NCI-H1436 (cell line): ENCODE measurements at regions not wholly inside any gene's neighbourhood (a gene's known extent, or its start where the extent isn't known, plus 50 kb on each side); places are given as distances from the start of the nearest gene placed in this dataset.
A peak's percentile ranks its signal among the peaks of the same experiment; 100 is the strongest.

ENCODE experiments used
- DNase-seq: peaks from one replicate; lab custom pipeline; 2025; lab: John Stamatoyannopoulos, UW

DNA sequence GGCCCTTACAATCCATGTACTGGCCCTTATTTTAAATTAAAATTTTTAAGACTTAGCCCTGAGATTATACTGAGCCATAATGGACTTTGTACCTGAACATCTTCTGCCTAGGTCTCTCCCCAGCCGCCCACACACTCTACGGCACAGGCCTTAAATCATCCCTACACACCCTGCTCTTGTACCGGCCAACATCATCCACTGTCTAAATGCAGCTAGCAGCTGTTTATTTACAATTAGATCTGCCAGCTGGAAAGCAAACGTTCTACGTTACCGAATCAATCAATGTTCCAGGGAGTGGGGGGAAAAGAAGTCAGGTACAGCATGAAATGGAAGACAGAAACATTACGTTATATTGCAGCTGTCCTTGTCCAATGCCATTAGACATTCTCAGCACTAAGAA lies 88.4 kb upstream of the GRAMD2B start:
- no peak for DNase-seq

DNA sequence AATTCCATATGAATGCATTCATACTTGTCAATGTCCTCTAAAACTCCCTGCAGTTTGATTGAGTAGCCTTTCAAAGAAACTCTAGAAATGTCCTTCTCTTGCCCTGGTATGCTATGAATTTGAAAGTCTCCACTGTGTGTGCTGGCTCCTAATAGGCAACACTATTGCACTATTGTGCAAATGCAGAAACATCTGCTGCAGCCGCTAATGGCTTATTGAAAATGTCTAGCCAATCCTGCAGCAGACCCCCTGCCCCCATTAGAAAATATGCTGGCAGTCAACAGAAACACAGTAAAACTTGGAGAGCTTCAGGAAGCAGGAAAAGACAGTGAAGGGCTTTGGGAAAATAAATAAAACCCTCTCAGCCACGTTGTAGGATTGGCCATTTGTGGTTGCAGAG lies 87.3 kb upstream of the GRAMD2B start:
- DNase-seq = no peak

DNA sequence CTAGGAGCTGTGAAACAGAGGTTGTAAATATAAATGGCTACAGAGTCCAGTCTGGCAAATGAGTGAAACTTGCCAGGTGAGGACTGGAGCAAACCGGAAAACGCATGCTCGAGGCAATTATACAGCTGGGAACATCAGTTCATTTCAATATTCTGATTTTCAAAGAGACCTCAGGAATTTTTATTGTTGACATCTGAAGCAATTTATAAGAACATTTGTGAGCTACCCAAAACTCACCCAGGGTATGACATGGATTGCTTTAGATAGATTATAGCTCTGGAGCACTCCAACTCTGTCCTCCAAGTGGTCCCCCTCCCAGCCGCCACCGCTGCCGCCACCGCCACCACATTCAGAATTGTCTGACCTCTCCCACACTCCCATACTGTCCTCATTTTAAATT lies 84.6 kb upstream of the GRAMD2B start:
- no peak for DNase-seq

DNA sequence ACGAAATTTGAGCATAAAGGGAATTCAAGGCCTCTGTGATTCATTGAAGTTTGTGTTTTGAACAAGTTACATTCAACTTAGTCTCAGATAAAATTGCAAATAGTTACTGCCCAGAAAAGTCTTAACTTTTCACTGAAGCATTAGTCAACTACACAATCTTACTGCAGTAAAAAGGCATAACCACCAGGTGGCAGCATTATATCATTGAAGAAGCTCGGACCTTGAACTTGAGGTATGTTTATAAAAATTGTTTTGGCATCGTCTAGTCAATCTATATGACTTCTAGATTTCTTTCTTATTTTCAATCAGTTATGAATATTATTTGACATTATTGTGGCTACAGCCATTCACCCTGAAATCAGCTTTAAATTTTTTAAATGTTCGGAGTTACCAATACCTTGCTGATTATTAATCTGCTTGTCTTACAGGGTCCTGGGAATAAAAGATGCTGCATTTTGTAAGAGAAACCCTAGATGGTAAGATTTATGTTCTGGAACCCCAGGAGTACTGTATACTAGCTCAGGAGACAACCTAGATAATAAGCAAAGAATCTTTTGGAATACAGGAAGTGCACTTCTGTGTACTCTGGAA lies 83.9 kb upstream of the GRAMD2B start:
- DNase-seq = peak; percentile 50

DNA sequence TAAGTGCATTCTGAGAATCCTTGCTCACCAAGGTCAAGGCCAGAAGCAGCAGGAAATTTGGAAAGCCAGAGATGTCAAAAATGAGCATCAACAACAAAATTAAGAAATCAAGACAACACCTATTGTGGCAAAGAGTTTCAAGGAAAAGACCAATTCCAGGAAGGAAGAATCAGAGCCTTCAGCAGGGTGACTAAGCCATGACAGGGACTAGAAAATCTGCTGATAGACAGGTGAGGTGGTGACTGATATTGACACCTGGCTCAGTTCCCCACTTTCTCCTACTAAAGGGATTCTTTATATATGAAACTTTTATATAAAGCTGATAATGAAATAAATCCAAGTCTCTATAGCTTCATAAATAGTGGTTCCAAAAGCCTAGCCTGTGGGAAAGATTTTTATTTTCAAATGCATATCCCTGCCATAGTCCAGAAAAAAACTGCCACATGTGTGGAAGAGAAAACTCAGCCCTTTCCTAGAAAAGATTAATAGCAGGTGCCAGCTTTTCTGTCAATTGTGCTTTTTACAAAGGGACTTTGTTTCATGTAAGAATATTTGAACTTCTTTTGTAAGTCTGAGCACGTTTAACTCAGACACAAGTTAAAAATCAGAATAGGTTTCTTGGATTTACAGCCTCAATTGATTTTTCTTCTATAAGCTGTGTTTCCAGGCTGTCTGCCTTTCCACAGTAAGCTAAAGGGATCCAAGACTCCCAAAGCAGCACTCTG lies 81.1 kb upstream of the GRAMD2B start:
- no peak for DNase-seq

DNA sequence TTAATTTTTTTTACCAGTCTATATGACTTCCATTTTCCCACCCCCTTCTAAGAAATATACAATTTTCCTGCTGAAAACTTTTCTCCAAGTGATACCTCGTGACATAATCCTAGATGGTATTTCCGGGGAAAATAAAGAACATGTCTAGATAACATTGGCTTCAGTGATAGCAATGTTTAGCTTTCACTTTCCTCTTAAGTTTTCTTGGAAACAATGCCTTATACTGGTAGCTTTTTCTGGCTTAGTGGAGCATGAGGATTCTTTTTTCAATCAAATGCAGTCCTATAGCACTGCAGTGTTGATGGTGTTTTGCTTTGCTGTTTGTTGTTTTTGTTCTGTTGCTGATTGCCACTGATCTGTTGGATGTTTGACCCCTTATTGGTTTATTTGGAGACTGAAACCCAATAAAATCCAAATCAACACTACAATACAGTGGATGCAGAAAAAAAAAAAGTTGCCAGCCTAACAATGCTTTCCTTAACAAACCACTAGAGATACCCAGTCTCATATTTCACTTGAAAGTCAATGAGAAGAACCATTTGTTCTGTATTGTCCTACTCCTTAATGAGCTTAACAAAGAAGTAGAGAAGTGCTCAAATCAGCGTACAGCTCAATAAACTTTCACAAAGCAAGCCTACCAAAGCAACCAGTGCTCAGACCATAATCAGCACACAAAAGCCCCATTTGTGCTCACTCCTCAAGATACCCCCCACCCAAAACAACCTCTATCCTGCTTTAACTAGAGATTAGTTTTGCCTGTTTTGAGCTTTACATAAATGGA lies 74.2 kb upstream of the GRAMD2B start:
- no peak for DNase-seq

DNA sequence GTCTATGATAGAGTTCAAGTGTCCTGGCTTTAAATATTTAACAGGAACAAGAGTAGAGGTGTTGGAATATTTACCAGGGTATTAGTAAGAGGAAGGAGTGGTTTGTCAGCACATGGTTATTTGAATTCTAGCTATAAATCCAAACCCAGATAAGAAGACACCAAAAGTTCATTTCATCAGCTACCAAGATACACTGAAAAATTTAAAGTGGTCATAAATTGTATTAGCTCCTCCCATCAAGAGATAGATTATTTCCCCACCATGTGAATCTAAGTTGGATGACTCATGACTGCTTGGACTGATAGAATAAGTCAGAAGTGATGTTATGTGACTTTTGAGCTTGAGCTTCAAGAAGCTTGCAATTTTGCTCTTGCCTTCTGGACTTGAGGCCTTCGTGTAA lies 72.1 kb upstream of the GRAMD2B start:
- no peak for DNase-seq

DNA sequence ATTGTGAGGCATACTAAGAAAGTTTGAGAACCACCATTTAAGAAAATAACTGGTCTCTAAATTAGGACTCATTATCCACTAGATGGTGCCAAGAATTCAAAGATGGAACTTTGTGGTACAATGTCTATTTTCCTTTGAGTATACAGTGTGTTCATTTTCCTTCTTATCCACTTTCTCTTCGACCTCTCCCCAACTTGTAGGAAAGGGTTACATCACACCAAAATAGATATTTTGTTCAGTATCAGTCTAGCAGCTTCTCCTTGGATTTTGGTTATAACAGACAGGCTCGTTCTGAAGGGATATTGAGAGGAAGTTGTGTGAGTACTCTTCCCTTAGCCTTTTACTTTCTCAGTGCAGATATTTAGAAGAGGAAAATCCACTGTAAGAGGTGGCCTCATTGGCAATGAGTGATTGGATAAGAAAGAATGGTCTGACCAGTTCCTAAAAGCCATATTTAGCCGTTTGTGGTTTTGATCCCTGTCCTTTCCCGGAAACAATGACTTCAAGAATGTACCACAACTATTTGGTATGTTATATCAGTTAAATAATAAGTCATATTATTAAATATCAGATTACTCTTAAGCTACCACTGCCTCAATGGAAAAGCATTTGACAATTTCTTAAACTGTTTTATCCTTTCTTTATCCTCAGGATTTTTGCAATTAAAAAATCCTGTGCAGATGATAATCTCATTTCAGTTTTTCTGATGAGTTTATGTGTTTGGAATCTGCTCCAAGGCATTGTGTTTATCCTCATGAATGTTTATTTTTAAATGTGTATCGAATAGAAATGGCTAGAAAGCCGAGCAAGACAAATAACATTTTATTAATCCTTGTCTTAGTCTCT lies 69.0 kb upstream of the GRAMD2B start:
- no peak for DNase-seq

DNA sequence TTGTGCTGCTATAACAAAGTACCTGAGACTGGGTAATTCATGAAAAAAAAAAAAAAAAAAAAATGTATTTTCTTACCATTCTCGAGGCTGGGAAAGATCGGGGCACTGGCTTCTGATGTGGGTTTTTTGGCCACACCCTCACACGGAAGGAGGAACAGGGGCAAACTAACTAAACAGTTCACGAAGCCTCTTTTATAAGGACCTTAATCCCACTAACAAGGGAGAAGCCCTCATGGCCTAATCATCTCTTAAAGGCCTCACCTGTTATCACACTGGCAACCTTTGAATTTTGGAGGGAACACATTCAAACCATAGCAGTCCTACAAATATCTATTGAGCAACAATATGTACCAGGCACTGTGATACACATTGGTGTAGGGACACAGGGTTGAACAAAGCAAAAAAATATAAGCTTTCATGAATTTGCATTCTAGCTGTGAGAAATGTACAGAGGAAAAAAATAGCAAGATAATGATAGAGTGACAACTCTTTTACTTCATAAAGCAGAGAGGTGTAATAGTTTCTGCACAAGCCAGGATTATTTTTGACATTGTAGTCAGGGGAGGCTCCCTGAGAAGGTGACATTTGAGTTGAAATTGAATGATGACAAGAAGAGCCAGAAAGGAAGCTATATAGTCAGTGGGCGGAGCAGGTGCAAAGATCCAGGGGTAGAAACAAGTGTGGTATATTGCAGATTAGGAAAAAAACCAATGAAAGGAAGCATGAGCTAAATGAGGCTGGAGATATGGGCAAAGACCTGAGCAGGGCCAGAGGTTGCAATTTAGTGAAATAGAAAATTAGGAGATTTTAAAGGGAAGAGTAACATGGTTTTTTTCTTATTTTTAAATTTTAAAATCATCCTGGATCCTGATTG lies 68.1 kb upstream of the GRAMD2B start:
- no peak for DNase-seq

DNA sequence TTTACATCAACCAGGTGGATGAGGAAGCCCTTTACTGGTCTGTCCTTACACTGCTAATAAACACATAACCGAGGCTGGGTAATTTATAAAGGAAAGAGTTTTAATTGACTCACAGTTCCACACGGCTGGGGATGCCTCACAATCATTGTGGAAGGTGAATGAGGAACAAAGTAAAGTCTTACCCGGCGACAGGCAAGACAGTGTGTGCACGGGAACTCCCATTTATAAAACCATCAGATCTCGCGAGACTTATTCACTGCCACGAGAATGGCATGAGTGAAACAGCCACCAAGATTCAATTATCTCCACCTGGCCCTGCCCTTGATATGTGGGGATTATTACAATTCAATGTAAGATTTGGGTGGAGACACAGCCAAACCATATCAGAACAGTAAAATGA lies 67.3 kb upstream of the GRAMD2B start:
- no peak for DNase-seq

DNA sequence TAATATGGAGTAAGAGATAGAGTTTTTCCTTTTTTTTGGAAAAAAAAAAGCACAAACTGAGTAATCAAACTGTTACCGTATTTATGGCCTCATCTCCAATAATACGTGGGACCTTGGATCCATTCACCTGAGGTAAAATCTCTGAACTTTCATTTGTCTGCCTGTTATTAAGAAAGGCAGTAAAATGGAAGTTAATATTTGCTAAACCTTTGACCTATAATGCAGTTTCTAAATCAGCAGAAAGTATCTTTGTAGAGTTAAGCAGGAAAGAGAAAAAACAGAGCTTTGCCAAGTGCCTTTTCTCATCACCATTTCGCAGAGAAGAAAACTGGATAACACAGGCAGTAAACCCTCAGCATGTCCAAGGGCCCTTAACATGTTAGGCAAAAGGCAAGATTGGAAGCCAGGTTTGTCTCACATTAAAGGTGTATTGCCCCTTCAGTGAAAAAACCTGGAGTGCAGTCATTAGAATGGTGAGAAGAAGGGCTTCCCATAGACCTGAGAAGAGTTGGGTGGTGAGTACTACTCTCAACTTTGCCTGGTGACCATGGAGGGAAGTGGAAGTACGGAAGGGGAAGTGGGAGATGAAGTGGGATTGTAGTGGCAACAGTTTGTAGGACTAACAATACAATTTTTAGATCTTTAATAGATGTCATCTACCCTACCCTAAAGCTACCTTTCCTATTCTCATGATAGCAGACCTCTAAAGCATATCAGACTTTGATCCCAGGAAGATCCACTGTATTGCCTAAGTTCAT lies 65.4 kb upstream of the GRAMD2B start:
- DNase-seq = no peak

DNA sequence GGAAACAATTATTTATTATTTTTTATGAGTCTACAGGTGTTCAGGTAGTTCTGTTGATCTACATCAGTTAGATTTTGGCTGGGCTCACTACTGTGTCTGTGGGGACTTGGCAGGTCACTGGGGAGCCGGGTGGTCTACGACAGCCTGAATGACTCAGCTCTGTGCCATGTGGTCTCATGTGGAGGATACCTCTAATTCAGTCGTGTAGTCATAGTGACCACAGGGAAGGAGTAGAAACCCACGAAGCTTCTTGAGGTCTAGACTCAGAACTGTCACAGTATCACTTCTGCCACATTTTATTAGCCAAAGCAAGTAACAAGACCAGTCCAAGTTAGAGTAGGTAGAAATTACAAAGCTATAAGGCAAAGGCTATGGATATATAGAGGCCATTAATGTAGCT lies 64.7 kb upstream of the GRAMD2B start:
- no peak for DNase-seq

DNA sequence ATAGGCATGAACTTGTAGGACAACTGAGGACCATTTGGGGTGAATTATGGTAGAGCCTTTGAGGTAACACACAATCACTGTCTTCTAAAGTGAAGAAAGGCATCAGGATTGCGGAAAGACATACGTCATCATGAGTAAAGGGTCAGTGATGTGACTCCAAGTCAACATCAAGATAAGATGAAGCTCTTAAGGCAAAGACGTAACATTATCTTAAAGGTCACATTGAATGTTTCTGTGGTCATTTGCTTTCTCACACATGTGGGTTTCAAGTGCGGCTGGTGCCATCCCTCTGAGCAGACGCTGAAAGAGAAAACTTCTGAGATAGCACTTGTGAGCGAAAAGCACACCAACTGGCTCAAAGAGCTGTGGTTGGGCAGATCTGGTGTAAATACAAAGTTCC lies 63.3 kb upstream of the GRAMD2B start:
- no peak for DNase-seq

DNA sequence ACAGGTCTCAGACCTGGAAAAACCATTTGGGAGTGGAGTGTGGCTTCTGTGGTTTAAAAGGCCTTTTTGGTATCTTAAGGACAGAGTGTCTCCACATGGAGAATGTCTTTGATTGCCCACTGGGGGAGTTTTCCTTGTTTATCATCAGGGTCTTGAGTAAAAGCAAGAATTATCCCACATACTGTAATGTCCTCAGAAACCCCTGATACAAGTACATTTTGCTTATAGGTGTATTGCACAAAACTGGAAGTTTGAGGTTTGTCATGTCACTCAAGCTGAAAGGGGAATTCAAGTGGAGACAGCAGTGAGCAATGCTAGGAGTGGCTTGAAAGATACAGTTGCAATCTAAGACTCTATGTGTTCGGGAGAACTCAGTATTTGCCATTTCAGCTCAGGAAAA lies 62.7 kb upstream of the GRAMD2B start:
- DNase-seq = no peak

DNA sequence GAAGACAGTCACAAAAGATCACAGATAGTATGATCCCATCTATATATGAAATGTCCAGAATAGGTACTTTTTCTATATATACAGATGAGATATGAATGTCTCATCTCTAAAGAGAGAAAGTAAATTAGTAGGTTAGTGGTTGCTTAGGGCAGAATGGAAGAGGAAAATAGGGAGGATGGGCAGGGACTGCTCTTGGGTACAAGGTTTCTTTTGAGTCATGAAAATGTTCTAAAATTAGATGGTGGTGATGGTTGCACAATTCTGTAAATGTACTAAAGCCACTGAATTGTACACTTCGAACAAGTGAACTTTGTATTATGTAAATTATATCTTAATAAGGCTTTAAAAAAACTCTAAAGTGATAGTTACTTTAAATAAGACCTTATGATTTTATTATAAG lies 59.6 kb upstream of the GRAMD2B start:
- no peak for DNase-seq

DNA sequence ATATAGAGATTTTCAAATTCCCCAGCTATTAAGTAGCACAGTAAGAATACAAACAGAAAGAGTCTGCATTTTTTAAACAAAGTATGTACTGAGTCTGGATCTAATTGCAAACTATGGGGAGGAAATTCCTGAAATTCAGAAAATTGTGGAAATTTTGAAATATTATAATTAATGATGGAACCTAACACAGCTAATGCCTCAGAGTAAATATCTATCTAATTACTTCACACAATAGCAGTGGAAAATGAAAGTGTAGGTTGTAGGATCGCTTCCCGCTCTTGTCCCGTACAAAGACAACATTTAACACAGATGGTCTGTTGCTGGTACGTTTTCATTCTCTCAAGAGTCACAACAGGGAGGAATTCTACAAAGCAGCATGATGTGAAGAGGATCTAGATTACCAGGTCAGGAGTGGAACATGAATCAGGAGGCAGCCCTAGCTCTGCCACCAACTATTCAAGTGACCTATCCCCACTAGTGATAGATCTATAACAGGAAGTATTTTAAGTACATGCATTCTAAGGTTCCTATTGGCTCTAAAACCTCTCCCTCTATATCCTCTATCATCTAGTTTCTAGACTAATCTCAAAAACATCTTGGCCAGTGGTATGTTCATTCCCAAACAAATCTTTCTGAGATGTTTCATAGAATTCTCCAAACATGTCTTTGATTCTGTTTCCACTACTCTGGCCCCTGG lies 58.9 kb upstream of the GRAMD2B start:
- DNase-seq = no peak

DNA sequence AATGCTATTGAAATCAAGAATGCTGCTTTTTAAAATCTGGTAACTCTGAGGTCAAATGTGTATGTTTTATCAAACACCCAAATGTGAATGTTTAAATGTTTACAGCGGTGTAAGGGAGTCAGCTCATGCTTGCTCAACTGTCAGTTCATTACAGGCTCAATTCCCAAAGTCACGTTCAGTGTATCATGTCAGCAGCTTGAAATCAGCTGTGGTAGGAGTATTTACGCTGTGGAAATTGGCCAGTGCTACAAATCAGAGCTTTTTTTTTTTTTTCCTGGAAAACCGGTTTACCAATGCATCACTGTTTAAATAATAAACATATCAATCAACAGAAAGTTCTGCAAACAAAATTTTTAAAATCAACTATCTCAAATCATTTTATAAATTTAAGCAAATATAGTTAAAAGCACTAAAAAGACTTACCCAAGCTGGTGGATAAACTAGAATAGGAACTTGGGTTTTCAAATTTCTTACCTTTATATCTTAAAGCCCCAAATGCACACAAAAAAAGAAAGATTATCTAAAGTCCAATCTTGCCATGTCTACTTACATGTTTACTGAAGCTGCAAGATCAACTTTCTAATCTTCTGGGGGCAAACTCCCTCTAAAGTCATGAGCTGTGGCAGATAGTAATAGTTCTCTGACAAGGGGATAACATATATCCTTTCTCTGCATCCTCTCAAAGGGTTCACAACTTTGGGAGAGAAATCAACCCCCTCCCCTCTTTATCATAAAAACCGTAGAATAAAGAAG lies 57.6 kb upstream of the GRAMD2B start:
- DNase-seq = no peak

DNA sequence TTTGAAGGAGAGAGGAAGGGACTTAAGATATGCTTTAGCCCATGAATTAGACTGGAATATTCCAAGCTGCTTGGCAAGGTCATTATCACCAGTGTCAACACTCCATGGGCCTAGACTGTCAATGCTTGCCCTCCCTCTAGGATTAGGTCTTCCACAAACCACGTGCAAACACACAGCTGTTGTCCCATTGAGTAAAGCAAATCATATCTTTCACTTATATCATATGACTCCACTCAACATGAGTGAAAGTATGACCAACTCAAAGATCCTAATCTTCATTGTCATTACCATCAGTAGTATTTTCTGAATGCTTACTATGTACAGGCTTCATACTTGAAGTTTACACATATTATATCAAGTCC lies 57.0 kb upstream of the GRAMD2B start:
- no peak for DNase-seq

DNA sequence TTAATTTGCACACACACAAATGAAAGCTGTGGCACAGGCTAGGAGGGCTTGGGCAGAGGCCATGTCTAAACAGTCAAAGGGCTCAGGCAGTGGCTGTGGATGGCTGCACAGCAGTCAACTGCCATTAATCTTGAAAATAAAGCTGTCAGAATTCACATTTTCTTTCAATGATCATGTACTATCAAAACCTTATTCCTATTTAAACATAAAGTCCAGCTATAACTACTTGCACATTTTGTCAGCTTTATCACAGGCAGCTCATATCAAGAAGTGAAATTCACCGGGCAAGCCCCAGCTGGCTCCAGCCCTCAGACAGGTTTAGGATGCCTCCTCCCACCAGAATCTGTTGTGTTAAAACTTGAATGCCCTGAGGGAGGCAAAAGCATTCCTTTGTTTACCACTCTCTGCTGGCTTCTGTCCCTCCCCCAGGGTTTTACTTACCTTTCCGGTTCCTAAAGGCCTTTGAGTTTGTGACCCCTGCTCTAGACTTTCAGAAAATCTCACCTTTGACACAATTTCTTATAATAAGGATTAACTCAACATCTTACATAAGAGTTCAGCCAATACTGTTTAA lies 54.9 kb upstream of the GRAMD2B start:
- no peak for DNase-seq
